Lower lobe of right lung (tissue), 2 donors: ENCODE measurements at regions not wholly inside any gene's neighbourhood (a gene's known extent, or its start where the extent isn't known, plus 50 kb on each side); places are given as distances from the start of the nearest gene placed in this dataset.

Experiments used
- ATAC-seq, 2 donors: fragments of 200-7000 bp; cut with Tn5 transposase; one replicate each; pipeline ENCODE4 v1.9.1; 2020 to 2022; ENCODE audit warnings: mild to moderate bottlenecking in 2 of 2, moderate library complexity in 2 of 2
- DNase-seq: peaks from one replicate; pipeline ENCODE4 v3.0.0-alpha.2; 2020
- H3K27ac ChIP-seq: fragments of 200-600 bp; one replicate; pipeline ENCODE4 v1.8.0; 2022
- H3K27me3 ChIP-seq: fragments of 200-600 bp; one replicate; pipeline ENCODE4 v1.8.0; 2022; ENCODE audit warnings: low read depth
- H3K36me3 ChIP-seq: fragments of 200-600 bp; one replicate; pipeline ENCODE4 v1.8.0; 2022; ENCODE audit warnings: mild to moderate bottlenecking
- H3K4me1 ChIP-seq: fragments of 200-600 bp; one replicate; pipeline ENCODE4 v1.8.0; 2022
- H3K4me3 ChIP-seq: fragments of 200-600 bp; one replicate; pipeline ENCODE4 v1.8.0; 2022; ENCODE audit warnings: mild to moderate bottlenecking
- H3K9me3 ChIP-seq: fragments of 200-600 bp; one replicate; pipeline ENCODE4 v1.8.0; 2022
- intact Hi-C: fragments of 100-400 bp; cut with DNase I; formaldehyde crosslinking; loops from one replicate; pipeline ENCODE4 v1.11.0; 2022
- TF ChIP-seq, protein P1 (sequence below): fragments of 200-600 bp; IDR thresholded peaks from one replicate; pipeline ENCODE4 v1.8.0; 2022; ENCODE audit warnings: antibody characterized with exemption, mild to moderate bottlenecking
- donor health status: DM: no; HTN: yes; CAD: no; lungs with severe emphysema.

DNA sequence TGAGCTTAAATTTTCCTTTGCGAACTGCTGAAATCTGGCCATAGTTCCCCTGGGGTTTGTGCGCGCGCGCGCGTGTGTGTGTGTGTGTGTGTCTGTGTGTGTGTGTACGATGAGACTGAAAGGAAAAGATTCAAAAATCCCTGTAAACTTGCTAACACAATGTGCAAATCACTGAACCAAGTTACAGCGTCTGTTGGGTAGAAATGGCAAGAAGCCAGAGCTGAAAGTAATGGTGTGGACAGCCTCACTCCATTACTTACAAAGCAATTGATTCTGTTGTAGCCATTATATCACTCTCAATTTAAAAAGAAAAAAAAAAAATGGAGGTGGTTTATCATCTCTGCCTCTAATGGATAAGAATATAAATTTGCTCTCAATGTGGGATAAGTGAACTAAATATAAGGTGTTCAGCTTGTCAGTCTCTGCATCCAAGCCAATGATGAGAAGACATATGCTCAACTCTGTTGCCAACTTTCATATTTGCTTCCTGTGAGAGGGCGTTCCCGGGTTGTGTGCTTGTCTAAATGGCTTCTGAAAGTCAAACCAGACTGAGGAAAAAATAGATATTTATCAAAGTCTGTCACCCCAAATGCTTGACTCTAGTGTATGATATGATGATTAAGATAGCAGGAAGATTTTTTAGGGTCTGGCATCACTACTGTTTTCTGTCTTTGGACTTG lies 422.2 kb downstream of the ZNF385D start:
- H3K9me3 ChIP-seq, result no peaks in the 10 kb centered on the region
- ATAC-seq, result no peak
- H3K27ac ChIP-seq, result no peak overlapping the region
- TF ChIP-seq, protein P1, sequence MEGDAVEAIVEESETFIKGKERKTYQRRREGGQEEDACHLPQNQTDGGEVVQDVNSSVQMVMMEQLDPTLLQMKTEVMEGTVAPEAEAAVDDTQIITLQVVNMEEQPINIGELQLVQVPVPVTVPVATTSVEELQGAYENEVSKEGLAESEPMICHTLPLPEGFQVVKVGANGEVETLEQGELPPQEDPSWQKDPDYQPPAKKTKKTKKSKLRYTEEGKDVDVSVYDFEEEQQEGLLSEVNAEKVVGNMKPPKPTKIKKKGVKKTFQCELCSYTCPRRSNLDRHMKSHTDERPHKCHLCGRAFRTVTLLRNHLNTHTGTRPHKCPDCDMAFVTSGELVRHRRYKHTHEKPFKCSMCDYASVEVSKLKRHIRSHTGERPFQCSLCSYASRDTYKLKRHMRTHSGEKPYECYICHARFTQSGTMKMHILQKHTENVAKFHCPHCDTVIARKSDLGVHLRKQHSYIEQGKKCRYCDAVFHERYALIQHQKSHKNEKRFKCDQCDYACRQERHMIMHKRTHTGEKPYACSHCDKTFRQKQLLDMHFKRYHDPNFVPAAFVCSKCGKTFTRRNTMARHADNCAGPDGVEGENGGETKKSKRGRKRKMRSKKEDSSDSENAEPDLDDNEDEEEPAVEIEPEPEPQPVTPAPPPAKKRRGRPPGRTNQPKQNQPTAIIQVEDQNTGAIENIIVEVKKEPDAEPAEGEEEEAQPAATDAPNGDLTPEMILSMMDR, result no peak
- intact Hi-C loops, result no loop called here
- H3K27me3 ChIP-seq, result no peaks in the 10 kb centered on the region
- no peaks in the 10 kb centered on the region for H3K36me3 ChIP-seq
- no peaks in the 10 kb centered on the region for H3K4me1 ChIP-seq
- no peak for DNase-seq
- H3K4me3 ChIP-seq, result no peak overlapping the region

DNA sequence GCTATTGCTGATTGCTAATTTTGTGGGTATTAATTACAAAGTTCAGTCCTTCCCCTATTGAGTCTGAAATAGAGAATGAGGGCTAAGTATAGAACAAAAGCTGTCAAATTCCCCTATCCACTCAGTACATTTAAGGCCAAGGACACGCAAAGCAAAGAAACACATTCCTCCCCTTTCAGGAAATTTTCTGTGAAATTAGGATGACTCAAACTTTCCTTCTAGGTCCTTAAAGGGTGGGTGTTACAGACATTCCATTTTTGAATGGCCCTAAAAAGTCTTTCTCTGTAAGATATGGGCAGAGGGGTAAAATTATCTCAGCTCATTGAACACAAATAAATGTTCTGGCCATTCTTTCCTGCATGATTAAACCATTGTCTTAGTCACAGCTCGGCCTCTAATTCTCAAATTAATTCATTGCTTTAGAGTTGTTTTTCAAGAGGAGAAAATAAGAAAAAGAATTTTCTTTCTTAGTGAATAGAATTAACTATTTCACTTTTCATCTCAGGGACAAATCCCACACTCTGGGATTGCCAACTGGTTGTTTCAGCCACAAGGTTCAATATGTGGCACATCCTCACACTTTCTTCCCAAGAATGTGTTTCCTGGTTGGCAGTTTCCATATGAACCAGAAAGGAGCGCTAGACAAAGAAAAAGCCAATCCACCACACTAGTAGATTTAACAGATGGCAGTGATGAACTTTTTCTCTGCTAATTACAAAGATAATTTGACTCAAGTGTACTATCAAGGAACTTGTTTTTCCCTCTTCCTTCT lies 424.1 kb downstream of the ZNF385D start:
- DNase-seq (no peak), ATAC-seq (no peak)
- Histone ChIP-seq H3K27ac (no peak overlapping the region), H3K9me3 (no peaks in the 10 kb centered on the region), H3K4me3 (no peak overlapping the region), H3K27me3 (no peaks in the 10 kb centered on the region), H3K4me1 (no peaks in the 10 kb centered on the region), H3K36me3 (no peaks in the 10 kb centered on the region)
- intact Hi-C loops, result no loop called here
- TF ChIP-seq, protein P1, result no peak

DNA sequence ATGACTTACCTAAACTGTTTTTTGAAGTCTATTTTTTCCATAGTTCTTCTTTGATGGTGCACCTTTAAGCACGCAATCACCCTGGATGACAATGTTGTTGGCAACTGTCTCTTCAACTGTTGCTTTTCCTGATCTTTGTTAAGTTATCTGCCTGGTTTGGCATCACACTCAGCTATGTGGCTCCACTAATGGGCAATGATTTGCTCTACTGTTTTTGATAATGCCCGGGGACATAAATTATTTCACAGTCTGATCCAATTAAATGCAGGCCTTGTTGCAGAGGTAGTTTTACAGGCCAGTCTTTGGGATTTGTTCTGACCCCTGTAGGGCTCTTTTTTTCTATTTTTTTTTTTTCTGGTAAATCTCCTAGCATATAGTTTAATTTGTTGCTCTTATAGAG lies 436.3 kb downstream of the ZNF385D start:
- Histone ChIP-seq H3K4me1 (no peaks in the 10 kb centered on the region), H3K4me3 (no peak overlapping the region), H3K9me3 (no peaks in the 10 kb centered on the region), H3K27ac (no peak overlapping the region), H3K36me3 (no peaks in the 10 kb centered on the region), H3K27me3 (no peaks in the 10 kb centered on the region)
- ATAC-seq (no peak), DNase-seq (no peak)
- TF ChIP-seq, protein P1, result no peak
- intact Hi-C loops, result no loop called here

DNA sequence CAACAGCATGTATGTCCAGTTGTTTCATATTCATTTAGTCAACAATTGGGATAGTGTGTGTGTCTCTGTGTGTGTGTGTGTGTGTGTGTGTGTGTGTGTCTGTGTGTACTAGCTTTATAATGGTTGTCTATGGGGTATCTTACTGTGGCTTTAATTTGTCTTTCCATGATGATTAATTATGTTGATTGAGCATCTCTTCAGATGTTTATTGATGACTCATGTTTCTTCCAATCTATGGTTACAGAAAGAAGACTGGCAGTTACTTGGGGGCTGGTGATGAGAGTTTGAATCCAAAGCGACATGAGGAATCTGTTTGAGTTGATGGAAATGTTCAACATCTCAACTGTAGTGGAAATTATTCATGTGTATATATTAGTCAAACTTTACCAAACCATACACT lies 440.1 kb downstream of the ZNF385D start:
- TF ChIP-seq, protein P1, result no peak
- no peak overlapping the region for H3K4me3 ChIP-seq
- H3K27me3 ChIP-seq, result no peaks in the 10 kb centered on the region
- no peaks in the 10 kb centered on the region for H3K36me3 ChIP-seq
- intact Hi-C loops, result no loop called here
- ATAC-seq (no peak), DNase-seq (no peak)
- H3K27ac ChIP-seq, result no peak overlapping the region
- H3K9me3 ChIP-seq, result no peaks in the 10 kb centered on the region
- H3K4me1 ChIP-seq, result no peaks in the 10 kb centered on the region

DNA sequence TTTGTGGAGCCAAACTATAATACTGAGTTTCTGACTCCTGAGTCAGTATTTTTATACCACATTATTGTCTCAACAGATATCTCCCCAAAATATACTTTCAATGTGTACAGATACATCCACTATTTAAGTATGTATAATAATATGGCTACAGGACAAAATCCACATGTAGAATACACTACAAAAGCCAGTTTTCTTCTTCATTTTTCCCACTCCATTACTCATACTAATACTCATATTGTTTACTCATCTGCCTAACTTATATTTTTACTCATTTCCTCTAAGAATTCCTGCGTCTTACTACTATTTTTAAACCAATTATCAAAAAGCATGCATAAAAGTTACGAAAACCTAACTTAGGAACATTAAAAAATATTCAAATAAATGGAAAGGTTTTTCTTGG lies 440.8 kb downstream of the ZNF385D start:
- TF ChIP-seq, protein P1, result no peak
- intact Hi-C loops, result no loop called here
- Histone ChIP-seq H3K9me3 (no peaks in the 10 kb centered on the region), H3K4me1 (no peaks in the 10 kb centered on the region), H3K27me3 (no peaks in the 10 kb centered on the region), H3K27ac (no peak overlapping the region), H3K36me3 (no peaks in the 10 kb centered on the region), H3K4me3 (no peak overlapping the region)
- no peak for DNase-seq
- no peak for ATAC-seq
